HCT116 (cell line): ENCODE measurements at regions not wholly inside any gene's neighbourhood (a gene's known extent, or its start where the extent isn't known, plus 50 kb on each side); places are given as distances from the start of the nearest gene placed in this dataset.

Experiments
- ATAC-seq: fragments of 200-7000 bp; cut with Tn5 transposase; 2 replicates; pipeline ENCODE4 v1.9.1; 2020; ENCODE audit warnings: mild to moderate bottlenecking, moderate library complexity
- BruUV-seq: library from RNA; stranded (reverse); fragments of 400-500 nt; replicated peaks from 2 replicates; lab custom pipeline; 2021; lab: Mats Ljungman, UMichigan
- CTCF ChIA-PET: fragments of 300-600 bp; sonication (Branson Sonifier 250); formaldehyde crosslinking; loops from one replicate; lab custom pipeline; 2021; ENCODE audit warnings: antibody characterized with exemption; lab: Charles Lee
- POLR2A ChIA-PET: fragments of 300-600, 350-600 bp; sonication (Branson Sonifier 250); formaldehyde crosslinking; loops from one replicate; lab custom pipeline; 2021; ENCODE audit warnings: antibody characterized with exemption; lab: Charles Lee
- RAD21 ChIA-PET, 2 experiments: fragments of 300-600 bp; sonication (Branson Sonifier 250); formaldehyde crosslinking; loops; one replicate each; lab custom pipeline; 2023; ENCODE audit warnings: low total read pairs in 2 of 2; ENCODE audit not compliant: uncharacterized antibody in 2 of 2, unreplicated experiment in 2 of 2, low non-redundant PET in 1 of 2; lab: Charles Lee
- DNase-seq: peaks from one replicate; pipeline ENCODE4 v3.0.0-alpha.2; 2010; ENCODE audit warnings: low read depth, low spot score
- H2AFZ ChIP-seq: fragments of 200-600 bp; shearing (Covaris generic), sonication (generic); 2 replicates; pipeline ENCODE4 v1.6.1; 2017; ENCODE audit warnings: low read depth, mixed run types, mixed read lengths, antibody characterized with exemption, low read length; ENCODE audit not compliant: poor library complexity, severe bottlenecking
- H3K27ac ChIP-seq: 2 replicates; pipeline ENCODE4 v1.5.1; 2012; ENCODE audit warnings: low read depth, low read length
- H3K27me3 ChIP-seq: fragments of 200-600 bp; sonication (generic); 2 replicates; pipeline ENCODE4 v1.6.1; 2016; ENCODE audit warnings: mixed run types, low read length, mixed read lengths; ENCODE audit not compliant: insufficient read depth
- H3K36me3 ChIP-seq, 2 experiments: fragments of 200-500 bp in 1 of 2; fragments of 200-600 bp in 1 of 2; sonication (Bioruptor generic) in 1 of 2; sonication (generic) in 1 of 2; 2 replicates each; pipeline versions ENCODE4 v1.5.1 to v1.6.1; 2014 to 2016; ENCODE audit warnings: low read length in 2 of 2, inconsistent platforms in 1 of 2, mixed read lengths in 1 of 2, mixed run types in 1 of 2; ENCODE audit not compliant: insufficient read depth in 2 of 2, control insufficient read depth in 1 of 2
- H3K4me1 ChIP-seq, 2 experiments: fragments of 200-600 bp in 1 of 2; sonication (generic) in 1 of 2; 2 replicates each; pipeline versions ENCODE4 v1.5.1 to v1.6.1; 2012 to 2017; ENCODE audit warnings: low read length in 2 of 2, inconsistent platforms in 1 of 2, mild to moderate bottlenecking in 1 of 2, mixed read lengths in 1 of 2, mixed run types in 1 of 2, moderate library complexity in 1 of 2; ENCODE audit not compliant: insufficient read depth in 2 of 2, control insufficient read depth in 1 of 2
- H3K4me2 ChIP-seq: fragments of 200-600 bp; sonication (generic); 2 replicates; pipeline ENCODE4 v1.6.1; 2017; ENCODE audit warnings: mixed run types, low read length, mixed read lengths
- H3K4me3 ChIP-seq, 2 experiments: fragments of 200-600 bp in 1 of 2; sonication (generic) in 1 of 2; replicated peaks in 1 of 2; 2 replicates each; pipeline ENCODE4 v1.5.1; 2011 to 2016; ENCODE audit warnings: low read length in 2 of 2, control low read depth in 1 of 2, low read depth in 1 of 2, mild to moderate bottlenecking in 1 of 2, mixed read lengths in 1 of 2, mixed run types in 1 of 2
- H3K79me2 ChIP-seq: fragments of 200-600 bp; sonication (generic); 2 replicates; pipeline ENCODE4 v1.6.1; 2017; ENCODE audit warnings: mild to moderate bottlenecking, mixed run types, low read length, moderate library complexity, mixed read lengths; ENCODE audit not compliant: insufficient read depth
- H3K9ac ChIP-seq: fragments of 200-600 bp; sonication (generic); 2 replicates; pipeline ENCODE4 v1.6.1; 2016; ENCODE audit warnings: low read length, mixed read lengths
- H3K9me2 ChIP-seq: fragments of 200-600 bp; sonication (generic), shearing (Covaris generic); 2 replicates; pipeline ENCODE4 v1.6.1; 2017; ENCODE audit warnings: mixed run types, mild to moderate bottlenecking, moderate library complexity; ENCODE audit not compliant: insufficient read depth
- H3K9me3 ChIP-seq, 2 experiments: fragments of 200-500 bp in 1 of 2; fragments of 200-600 bp in 1 of 2; sonication (Bioruptor generic) in 1 of 2; sonication (generic) in 1 of 2; 2 replicates each; pipeline ENCODE4 v1.6.1; 2014 to 2017; ENCODE audit warnings: low read length in 2 of 2, mixed read lengths in 2 of 2, inconsistent platforms in 1 of 2, low read depth in 1 of 2, mild to moderate bottlenecking in 1 of 2, mixed run types in 1 of 2, moderate library complexity in 1 of 2; ENCODE audit not compliant: control insufficient read depth in 1 of 2, insufficient read depth in 1 of 2
- H4K20me1 ChIP-seq: fragments of 200-600 bp; sonication (generic), shearing (Covaris generic); 2 replicates; pipeline ENCODE4 v1.6.1; 2017; ENCODE audit warnings: mixed run types, mild to moderate bottlenecking, moderate library complexity; ENCODE audit not compliant: insufficient read depth
- CBX3 ChIP-seq: IDR thresholded peaks from 2 replicates; pipeline ENCODE4 v1.6.1; 2012; ENCODE audit warnings: low read depth
- CEBPB ChIP-seq: IDR thresholded peaks from 2 replicates; pipeline ENCODE4 v1.6.1; 2012; ENCODE audit warnings: low read depth
- EGR1 ChIP-seq: IDR thresholded peaks from 2 replicates; pipeline ENCODE4 v1.6.1; 2012; ENCODE audit warnings: low read depth
- ELF1 ChIP-seq: IDR thresholded peaks from 2 replicates; pipeline ENCODE4 v1.6.1; 2012; ENCODE audit warnings: low read depth, borderline replicate concordance
- EZH2 ChIP-seq: fragments of 200-600 bp; sonication (generic); IDR thresholded peaks from 2 replicates; pipeline ENCODE4 v1.6.1; 2017; ENCODE audit warnings: antibody characterized with exemption, mixed run types
- EZH2phosphoT487 ChIP-seq: fragments of 200-600 bp; IDR thresholded peaks from 2 replicates; pipeline ENCODE4 v1.6.1; 2018; ENCODE audit warnings: antibody characterized with exemption, borderline replicate concordance
- FOSL1 ChIP-seq: IDR thresholded peaks from 2 replicates; pipeline ENCODE4 v1.6.1; 2012; ENCODE audit warnings: low read depth
- JUND ChIP-seq: IDR thresholded peaks from 2 replicates; pipeline ENCODE4 v1.6.1; 2012
- POLR2A ChIP-seq: IDR thresholded peaks from 2 replicates; pipeline ENCODE4 v1.7.0; 2011; ENCODE audit warnings: borderline replicate concordance; ENCODE audit not compliant: insufficient read depth, insufficient read length; ENCODE audit errors: extremely low read depth
- POLR2AphosphoS5 ChIP-seq: IDR thresholded peaks from 2 replicates; pipeline ENCODE4 v1.6.1; 2011; ENCODE audit warnings: mild to moderate bottlenecking, low read depth, low read length, moderate library complexity
- RAD21 ChIP-seq: IDR thresholded peaks from 2 replicates; pipeline ENCODE4 v1.6.1; 2012; ENCODE audit warnings: low read depth, mild to moderate bottlenecking
- SP1 ChIP-seq: IDR thresholded peaks from 2 replicates; pipeline ENCODE4 v1.6.1; 2012; ENCODE audit warnings: low read depth
- SRF ChIP-seq: IDR thresholded peaks from 2 replicates; pipeline ENCODE4 v1.6.1; 2012; ENCODE audit warnings: low read depth
- TCF7L2 ChIP-seq: IDR thresholded peaks from 2 replicates; pipeline ENCODE4 v1.7.0; 2011; ENCODE audit warnings: borderline replicate concordance, inconsistent platforms; ENCODE audit not compliant: insufficient read depth, insufficient read length; ENCODE audit errors: extremely low read depth
- ZFX ChIP-seq: fragments of 450-650 bp; IDR thresholded peaks from 2 replicates; pipeline ENCODE4 v1.6.1; 2017
- ZNF274 ChIP-seq: fragments of 200-500 bp; sonication (Bioruptor generic); IDR thresholded peaks from 2 replicates; pipeline ENCODE4 v1.6.1; 2014; ENCODE audit warnings: mild to moderate bottlenecking, low read depth, low read length, inconsistent platforms
- intact Hi-C: fragments of 100-400 bp; cut with micrococcal nuclease; formaldehyde crosslinking; loops from 2 replicates; pipeline ENCODE4 v1.10.0; 2022
- TF ChIP-seq, protein P1 (sequence below), 3 experiments: fragments of 200-600 bp in 1 of 3; sonication (generic) in 1 of 3; IDR thresholded peaks in 2 of 3; conservative IDR thresholded peaks in 1 of 3; 2 replicates each; pipeline ENCODE4 v1.5.1; 2012 to 2017; ENCODE audit warnings: low read depth in 2 of 3, low read length in 2 of 3, antibody characterized with exemption in 1 of 3, borderline replicate concordance in 1 of 3, control low read depth in 1 of 3, mild to moderate bottlenecking in 1 of 3, mixed read lengths in 1 of 3, mixed run types in 1 of 3, moderate library complexity in 1 of 3; ENCODE audit not compliant: insufficient read depth in 1 of 3
- TF ChIP-seq, protein P2 (sequence below): IDR thresholded peaks from 2 replicates; pipeline ENCODE4 v1.6.1; 2011; ENCODE audit warnings: mild to moderate bottlenecking, low read length, moderate library complexity; ENCODE audit not compliant: insufficient replicate concordance; ENCODE audit errors: extremely low read depth

DNA sequence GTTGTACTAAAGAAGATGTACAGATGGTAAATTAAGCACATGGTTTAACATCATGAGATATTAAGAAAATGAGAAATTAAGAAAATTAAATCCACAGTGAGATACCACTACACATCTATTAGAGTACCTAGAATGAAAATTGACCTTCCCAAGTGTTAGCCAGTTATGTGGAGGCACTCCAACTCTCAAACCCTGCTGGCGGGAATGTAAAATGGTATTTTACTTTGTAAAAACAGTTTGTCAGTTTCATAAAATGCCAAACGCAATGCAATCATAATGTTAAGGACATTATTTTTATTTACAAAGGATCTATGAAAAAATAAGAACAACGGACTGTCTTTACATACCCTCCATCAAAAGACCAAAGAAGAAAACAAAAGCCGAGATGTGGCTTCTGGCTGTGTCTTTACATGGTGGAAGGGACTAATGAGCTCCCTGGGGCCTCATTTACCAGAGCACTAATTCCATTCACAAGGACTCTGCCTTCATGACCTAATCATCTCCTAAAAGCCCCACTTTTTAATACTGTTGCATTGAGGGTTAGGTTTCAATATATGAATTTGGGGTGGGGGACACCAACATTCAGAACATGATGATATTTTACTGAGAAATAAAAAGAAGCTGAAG is 1178.7 kb downstream of the AACS start:
- intact Hi-C loops, result no loop called here
- TF ChIP-seq EGR1, result no peak
- TF ChIP-seq SRF, result no peak
- TF ChIP-seq CBX3, result no peak
- no peak for TF ChIP-seq EZH2
- TF ChIP-seq, protein P1, sequence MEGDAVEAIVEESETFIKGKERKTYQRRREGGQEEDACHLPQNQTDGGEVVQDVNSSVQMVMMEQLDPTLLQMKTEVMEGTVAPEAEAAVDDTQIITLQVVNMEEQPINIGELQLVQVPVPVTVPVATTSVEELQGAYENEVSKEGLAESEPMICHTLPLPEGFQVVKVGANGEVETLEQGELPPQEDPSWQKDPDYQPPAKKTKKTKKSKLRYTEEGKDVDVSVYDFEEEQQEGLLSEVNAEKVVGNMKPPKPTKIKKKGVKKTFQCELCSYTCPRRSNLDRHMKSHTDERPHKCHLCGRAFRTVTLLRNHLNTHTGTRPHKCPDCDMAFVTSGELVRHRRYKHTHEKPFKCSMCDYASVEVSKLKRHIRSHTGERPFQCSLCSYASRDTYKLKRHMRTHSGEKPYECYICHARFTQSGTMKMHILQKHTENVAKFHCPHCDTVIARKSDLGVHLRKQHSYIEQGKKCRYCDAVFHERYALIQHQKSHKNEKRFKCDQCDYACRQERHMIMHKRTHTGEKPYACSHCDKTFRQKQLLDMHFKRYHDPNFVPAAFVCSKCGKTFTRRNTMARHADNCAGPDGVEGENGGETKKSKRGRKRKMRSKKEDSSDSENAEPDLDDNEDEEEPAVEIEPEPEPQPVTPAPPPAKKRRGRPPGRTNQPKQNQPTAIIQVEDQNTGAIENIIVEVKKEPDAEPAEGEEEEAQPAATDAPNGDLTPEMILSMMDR (IDR thresholded peaks at IDR 0.05 in 2 of 3, conservative IDR thresholded peaks at IDR 0.05 in 1 of 3; ENCODE audit: borderline replicate concordance in 1 of 3, insufficient read depth in 1 of 3, low read depth in 2 of 3, low read length in 2 of 3), result no peak
- no peak for TF ChIP-seq POLR2A
- no peak for TF ChIP-seq FOSL1
- no peak for TF ChIP-seq SP1
- no peak for TF ChIP-seq EZH2phosphoT487
- TF ChIP-seq ZFX, result no peak
- H3K4me2 ChIP-seq, result no peak overlapping the region
- ChIA-PET RAD21 (no interaction called here), POLR2A (no interaction called here), CTCF (no interaction called here)
- no peak overlapping the region for H3K27ac ChIP-seq
- no peaks in the 10 kb centered on the region for H3K79me2 ChIP-seq
- H3K4me3 ChIP-seq, result no peak overlapping the region
- no peak for ATAC-seq
- H3K9me2 ChIP-seq, result no peaks in the 10 kb centered on the region
- H3K36me3 ChIP-seq, result no peaks in the 10 kb centered on the region
- no peaks in the 10 kb centered on the region for H4K20me1 ChIP-seq
- H3K27me3 ChIP-seq, result no peaks in the 10 kb centered on the region
- peaks cover 13 to 20% of the 10 kb centered on the region in 2 experiments; a peak in 2 of 4 replicates for H3K9me3 ChIP-seq
- H2AFZ ChIP-seq, result no peak overlapping the region
- no peak for DNase-seq
- BruUV-seq, result no TSS peak
- H3K4me1 ChIP-seq, result no peaks in the 10 kb centered on the region
- H3K9ac ChIP-seq, result no peak overlapping the region

DNA sequence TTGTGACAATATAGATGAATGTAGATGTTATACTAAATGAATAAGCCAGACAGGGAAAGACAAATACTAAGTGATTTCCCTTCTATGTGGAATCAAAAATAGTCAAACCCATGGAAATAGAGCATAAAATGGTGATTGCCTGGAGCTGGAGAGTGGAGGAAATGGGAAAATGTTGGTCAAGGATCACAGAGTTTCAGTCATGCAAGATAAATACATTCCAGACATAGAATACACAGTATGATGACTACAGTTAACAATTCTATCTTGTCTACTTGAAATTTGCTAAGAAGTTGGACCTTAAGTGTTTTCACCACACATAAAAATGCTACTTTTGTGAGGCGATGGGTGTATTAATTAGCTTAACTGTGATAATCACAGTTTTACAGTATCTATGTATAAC is 1182.7 kb downstream of the AACS start:
- no peaks in the 10 kb centered on the region for H3K79me2 ChIP-seq
- H3K4me1 ChIP-seq, result no peaks in the 10 kb centered on the region
- CTCF ChIA-PET, result no interaction called here
- H3K9ac ChIP-seq, result no peak overlapping the region
- no peak overlapping the region for H2AFZ ChIP-seq
- H3K4me2 ChIP-seq, result no peak overlapping the region
- H3K9me3 ChIP-seq, result peaks cover 10 to 16% of the 10 kb centered on the region in 2 experiments; a peak in 2 of 4 replicates
- no peak for DNase-seq
- intact Hi-C loops, result no loop called here
- RAD21 ChIA-PET, result no interaction called here
- no TSS peak for BruUV-seq
- H3K27ac ChIP-seq, result no peak overlapping the region
- POLR2A ChIA-PET, result no interaction called here
- no peaks in the 10 kb centered on the region for H4K20me1 ChIP-seq
- H3K9me2 ChIP-seq, result no peaks in the 10 kb centered on the region
- H3K27me3 ChIP-seq, result no peaks in the 10 kb centered on the region
- ATAC-seq, result no peak
- no peak overlapping the region for H3K4me3 ChIP-seq
- no peaks in the 10 kb centered on the region for H3K36me3 ChIP-seq
- TF ChIP-seq POLR2A (no peak), CEBPB (no peak), TCF7L2 (no peak), JUND (no peak), ZNF274 (no peak), POLR2AphosphoS5 (no peak), SP1 (no peak), ELF1 (no peak), EZH2phosphoT487 (no peak), CBX3 (no peak), RAD21 (no peak), FOSL1 (no peak)
- TF ChIP-seq, protein P2, sequence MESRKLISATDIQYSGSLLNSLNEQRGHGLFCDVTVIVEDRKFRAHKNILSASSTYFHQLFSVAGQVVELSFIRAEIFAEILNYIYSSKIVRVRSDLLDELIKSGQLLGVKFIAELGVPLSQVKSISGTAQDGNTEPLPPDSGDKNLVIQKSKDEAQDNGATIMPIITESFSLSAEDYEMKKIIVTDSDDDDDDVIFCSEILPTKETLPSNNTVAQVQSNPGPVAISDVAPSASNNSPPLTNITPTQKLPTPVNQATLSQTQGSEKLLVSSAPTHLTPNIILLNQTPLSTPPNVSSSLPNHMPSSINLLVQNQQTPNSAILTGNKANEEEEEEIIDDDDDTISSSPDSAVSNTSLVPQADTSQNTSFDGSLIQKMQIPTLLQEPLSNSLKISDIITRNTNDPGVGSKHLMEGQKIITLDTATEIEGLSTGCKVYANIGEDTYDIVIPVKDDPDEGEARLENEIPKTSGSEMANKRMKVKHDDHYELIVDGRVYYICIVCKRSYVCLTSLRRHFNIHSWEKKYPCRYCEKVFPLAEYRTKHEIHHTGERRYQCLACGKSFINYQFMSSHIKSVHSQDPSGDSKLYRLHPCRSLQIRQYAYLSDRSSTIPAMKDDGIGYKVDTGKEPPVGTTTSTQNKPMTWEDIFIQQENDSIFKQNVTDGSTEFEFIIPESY, result no peak
